ENCODE measurements at regions not wholly inside any gene's neighbourhood (a gene's known extent, or its start where the extent isn't known, plus 50 kb on each side); places are given as distances from the start of the nearest gene placed in this dataset.

DNA sequence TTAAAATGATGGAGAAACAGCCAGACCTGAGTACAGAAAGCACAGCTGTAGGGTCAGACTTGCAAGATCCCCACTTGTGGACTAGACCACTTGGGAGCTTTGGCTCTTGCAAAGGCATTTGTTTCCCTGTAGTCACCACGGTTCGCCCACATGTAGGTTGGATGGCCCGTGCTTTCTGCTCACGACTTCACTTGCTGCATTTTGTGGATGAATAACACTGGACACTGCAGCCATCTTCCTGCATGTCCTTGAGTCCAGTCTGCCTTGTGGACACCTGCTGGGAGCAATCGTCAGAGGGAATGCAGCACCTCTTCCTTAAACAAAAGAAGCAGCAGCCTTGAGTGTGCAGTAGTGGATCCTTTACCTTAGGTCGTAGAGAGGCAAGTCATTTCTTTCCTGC is 372.9 kb upstream of the IRX2 start:
- H3K4me3 Mint-ChIP-seq = no peak overlapping the region
- intact Hi-C loops (cut with micrococcal nuclease) = no loop called here
- POLR2A ChIA-PET = no interaction called here

DNA sequence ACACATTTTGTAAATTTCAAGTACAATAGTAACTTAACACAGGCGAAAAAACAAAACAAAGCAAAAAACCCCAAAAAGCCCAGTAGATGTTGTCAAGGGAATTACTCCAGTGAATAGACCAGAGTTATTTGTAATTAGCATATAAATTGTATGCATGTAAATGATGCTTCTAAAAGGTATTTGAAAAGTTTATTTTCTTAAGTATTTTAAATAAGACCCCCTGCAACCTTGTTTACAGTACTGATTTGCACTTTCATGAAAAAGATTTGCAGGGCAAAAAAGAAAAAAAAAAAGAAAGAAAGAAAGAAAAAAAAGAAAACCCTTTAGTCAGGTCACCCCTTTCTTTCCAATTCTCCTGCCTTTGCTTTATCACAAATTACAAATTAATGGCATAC is 372.3 kb upstream of the IRX2 start:
- Histone ChIP-seq H3K4me3 (ENCODE audit: control extremely low read depth in 1 of 5, extremely low read depth in 1 of 5, insufficient read depth in 1 of 5, low read depth in 2 of 5, low read length in 4 of 5) (no peak overlapping the region), H3K79me2 (ENCODE audit: control insufficient read depth, insufficient read depth, low read length) (no peaks in the 10 kb centered on the region), H3K27me3 (replicated peaks in 1 of 4; ENCODE audit: control extremely low read depth in 1 of 4, control insufficient read depth in 3 of 4, insufficient read depth in 4 of 4, low read length in 3 of 4) (peaks cover 0 to 8% (median 1%) of the 10 kb centered on the region in 4 experiments), H4K20me1 (ENCODE audit: control insufficient read depth, insufficient read depth, low read length, poor library complexity, severe bottlenecking) (no peaks in the 10 kb centered on the region), H3K36me3 (replicated peaks in 1 of 2; ENCODE audit: control extremely low read depth in 1 of 2, control insufficient read depth in 1 of 2, extremely low read depth in 1 of 2, insufficient read depth in 2 of 2, low read length in 1 of 2) (no peaks in the 10 kb centered on the region), H3K4me1 (ENCODE audit: control insufficient read depth in 2 of 2, insufficient read depth in 2 of 2, low read length in 2 of 2) (no peaks in the 10 kb centered on the region), H2AFZ (ENCODE audit: insufficient read depth, low read depth, low read length, poor library complexity, severe bottlenecking) (no peak overlapping the region), H3K9ac (ENCODE audit: low read length) (no peak overlapping the region), H3K9me3 (ENCODE audit: control extremely low read depth in 1 of 3, control insufficient read depth in 2 of 3, insufficient read depth in 1 of 3, low read length in 2 of 3) (peaks cover 0 to 23% (median 0%) of the 10 kb centered on the region in 3 donors), H3K4me2 (replicated peaks; ENCODE audit: low read depth, low read length, poor library complexity, severe bottlenecking) (no peak overlapping the region), H3K27ac (ENCODE audit: low read length in 2 of 2) (no peak overlapping the region)
- Mint-ChIP-seq H3K27ac (no peak overlapping the region), H3K4me3 (no peak overlapping the region), H3K9me3 (ENCODE audit: insufficient read depth) (no peaks in the 10 kb centered on the region), H3K4me1 (no peaks in the 10 kb centered on the region), H3K27me3 (peaks cover 11% of the 10 kb centered on the region)
- intact Hi-C loops (cut with micrococcal nuclease) = no loop called here
- ATAC-seq (ENCODE audit: low read depth) = no peak
- ChIA-PET POLR2A (no interaction called here), CTCF (no interaction called here)
- WGBS (ENCODE audit: insufficient coverage) = no CpG with 5 or more reads among the region's 1 CpG
- TF ChIP-seq CTCF (IDR thresholded peaks at IDR 0.05) (no peak), EZH2 (IDR thresholded peaks at IDR 0.05; ENCODE audit: borderline replicate concordance, insufficient read depth, low read depth, low read length, poor library complexity, severe bottlenecking) (no peak)
- no peak for DNase-seq

More for the DNA sequence above, 372.9 kb upstream of the IRX2 start:
- H2AFZ ChIP-seq (ENCODE audit: insufficient read depth, low read depth, low read length, poor library complexity, severe bottlenecking) = no peak overlapping the region
- no peaks in the 10 kb centered on the region for H3K79me2 ChIP-seq (ENCODE audit: control insufficient read depth, insufficient read depth, low read length)
- no peak for TF ChIP-seq CTCF (IDR thresholded peaks at IDR 0.05)
- no peak for TF ChIP-seq EZH2 (IDR thresholded peaks at IDR 0.05; ENCODE audit: borderline replicate concordance, insufficient read depth, low read depth, low read length, poor library complexity, severe bottlenecking)
- H3K4me1 ChIP-seq (ENCODE audit: control insufficient read depth in 2 of 2, insufficient read depth in 2 of 2, low read length in 2 of 2) = no peaks in the 10 kb centered on the region
- Mint-ChIP-seq H3K9me3 (ENCODE audit: insufficient read depth) (no peaks in the 10 kb centered on the region), H3K27ac (no peak overlapping the region), H3K4me1 (no peaks in the 10 kb centered on the region), H3K27me3 (peaks cover 5% of the 10 kb centered on the region)
- H3K9me3 ChIP-seq (ENCODE audit: control extremely low read depth in 1 of 3, control insufficient read depth in 2 of 3, insufficient read depth in 1 of 3, low read length in 2 of 3) = peaks cover 0 to 23% (median 0%) of the 10 kb centered on the region in 3 donors
- 91% methylated on average over 5 of the region's 6 CpGs for WGBS (ENCODE audit: insufficient coverage)
- DNase-seq = no peak
- no peak overlapping the region for H3K4me2 ChIP-seq (replicated peaks; ENCODE audit: low read depth, low read length, poor library complexity, severe bottlenecking)
- H3K27me3 ChIP-seq (replicated peaks in 1 of 4; ENCODE audit: control extremely low read depth in 1 of 4, control insufficient read depth in 3 of 4, insufficient read depth in 4 of 4, low read length in 3 of 4) = peaks cover 0 to 8% (median 1%) of the 10 kb centered on the region in 4 experiments
- CTCF ChIA-PET = no interaction called here
- no peak for ATAC-seq (ENCODE audit: low read depth)
- no peak overlapping the region for H3K9ac ChIP-seq (ENCODE audit: low read length)
- H3K27ac ChIP-seq (ENCODE audit: low read length in 2 of 2) = no peak overlapping the region
- no peaks in the 10 kb centered on the region for H3K36me3 ChIP-seq (replicated peaks in 1 of 2; ENCODE audit: control extremely low read depth in 1 of 2, control insufficient read depth in 1 of 2, extremely low read depth in 1 of 2, insufficient read depth in 2 of 2, low read length in 1 of 2)
- H3K4me3 ChIP-seq (ENCODE audit: control extremely low read depth in 1 of 5, extremely low read depth in 1 of 5, insufficient read depth in 1 of 5, low read depth in 2 of 5, low read length in 4 of 5) = no peak overlapping the region
- no peaks in the 10 kb centered on the region for H4K20me1 ChIP-seq (ENCODE audit: control insufficient read depth, insufficient read depth, low read length, poor library complexity, severe bottlenecking)
